NCI-H524 treated with DMSO at 0.1 percent for 48 hours (cell line): ENCODE measurements at regions not wholly inside any gene's neighbourhood (a gene's known extent, or its start where the extent isn't known, plus 50 kb on each side); places are given as distances from the start of the nearest gene placed in this dataset.
A peak's percentile ranks its signal among the peaks of the same experiment; 100 is the strongest.
"Not testable (repeated sequence)": the region's sequence is repeated elsewhere in the genome, so short reads cannot be mapped to it uniquely, and the experiment has no call there.

ENCODE experiments used
- DNase-seq: peaks from one replicate; lab custom pipeline; 2025; lab: John Stamatoyannopoulos, UW

DNA sequence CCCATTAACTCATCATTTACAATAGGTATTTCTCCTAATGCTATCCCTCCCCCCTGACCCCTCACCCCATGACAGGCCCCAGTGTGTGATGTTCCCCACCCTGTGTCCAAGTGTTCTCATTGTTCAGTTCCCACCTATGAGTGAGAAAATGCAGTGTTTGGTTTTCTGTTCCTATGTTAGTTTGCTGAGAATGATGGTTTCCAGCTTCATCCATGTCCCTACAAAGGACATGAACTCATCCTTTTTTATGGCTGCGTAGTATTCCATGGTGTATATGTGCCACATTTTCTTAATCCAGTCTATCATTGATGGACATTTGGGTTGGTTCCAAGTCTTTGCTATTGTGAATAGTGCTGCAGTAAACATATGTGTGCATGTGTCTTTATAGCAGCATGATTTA, 378.3 kb downstream of the HLX start:
- not testable (repeated sequence) for DNase-seq

- not testable (repeated sequence) for DNase-seq
Measured at GRCh38 chr1:221262677-221263076, 383.4 kb downstream of the HLX start.

DNA sequence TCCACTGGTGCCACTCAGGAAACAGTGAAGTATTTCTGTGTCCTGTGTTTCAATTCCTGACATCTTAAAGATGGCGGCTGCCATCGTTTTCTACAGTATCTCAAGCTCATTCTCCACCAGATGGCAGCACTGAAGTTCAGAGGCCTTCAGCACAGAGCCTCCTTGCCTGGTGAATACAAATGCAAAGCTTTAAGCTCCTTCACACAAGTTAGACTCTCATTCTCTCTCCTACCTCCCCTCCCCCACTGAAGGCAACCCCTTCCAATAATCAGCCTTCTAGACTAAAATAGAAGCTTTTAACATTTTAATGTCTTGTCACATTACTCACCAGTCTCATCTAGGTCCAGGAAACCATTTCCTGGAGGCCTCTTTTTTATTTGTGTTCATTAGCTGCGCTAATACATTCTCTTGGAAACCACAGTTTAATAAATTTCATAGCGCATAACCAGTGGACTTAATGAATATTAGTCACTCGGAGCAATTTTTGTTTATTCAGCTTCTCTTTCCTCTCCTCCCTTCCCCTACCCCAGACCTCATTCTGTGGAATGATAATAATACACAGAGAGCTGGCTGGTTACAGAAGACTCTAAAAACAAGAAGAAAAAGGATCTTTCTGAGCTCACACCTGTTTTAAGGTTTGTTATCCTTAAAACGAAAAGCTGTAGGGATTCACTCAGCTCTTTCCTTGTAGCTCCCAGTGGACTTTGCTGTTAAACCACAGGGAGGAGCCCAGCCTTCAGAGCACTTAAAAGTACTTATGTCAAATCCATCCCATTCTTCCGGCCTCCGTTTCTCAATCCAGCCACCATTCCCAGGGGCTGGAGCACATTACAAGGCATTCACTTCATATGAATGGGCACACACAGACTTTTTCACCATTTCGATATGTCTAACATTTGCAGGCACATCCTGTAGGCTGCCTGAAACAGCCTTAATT, 384.9 kb downstream of the HLX start:
- no peak for DNase-seq

DNA sequence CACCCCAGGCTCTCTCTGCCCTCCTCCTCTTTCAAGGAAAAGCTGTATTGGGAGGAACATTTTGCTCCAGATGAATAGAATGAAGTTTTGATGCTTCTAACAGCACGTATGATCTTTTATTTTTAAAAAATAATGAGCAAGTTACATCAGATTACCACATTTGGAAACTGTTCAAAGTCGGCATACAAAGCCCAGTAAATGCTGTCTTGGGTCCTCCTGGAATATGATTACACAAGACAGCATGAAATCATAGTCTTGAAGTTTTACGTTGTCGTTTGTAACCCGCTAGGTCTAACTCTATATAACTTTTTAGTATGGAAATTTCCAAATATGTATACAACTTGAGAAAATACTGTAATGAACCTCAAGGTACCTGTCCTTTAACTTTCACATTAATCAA, 385.6 kb downstream of the HLX start:
- no peak for DNase-seq

- DNase-seq: no peak
Measured at GRCh38 chr1:221268295-221268694, 389.1 kb downstream of the HLX start.

DNA sequence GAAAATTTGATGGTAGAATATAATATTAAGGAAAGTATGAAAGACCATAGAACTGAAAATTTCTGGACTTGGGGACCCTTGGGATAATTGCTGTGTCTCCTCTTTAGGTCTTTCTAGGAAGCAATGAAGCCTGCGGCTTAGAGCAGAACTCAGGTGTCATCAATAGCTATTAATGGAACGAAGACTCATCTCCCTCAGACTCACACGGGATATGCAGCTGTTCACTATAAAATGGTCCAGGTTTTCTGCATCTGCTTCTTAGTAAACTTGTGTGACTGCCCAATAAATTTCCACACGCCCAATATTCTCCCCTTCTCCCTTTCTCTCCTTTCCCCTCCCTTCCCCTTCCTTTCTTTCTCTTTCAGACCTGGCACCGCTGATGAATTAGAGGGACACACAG, 392.5 kb downstream of the HLX start:
- DNase-seq: no peak

- no peak for DNase-seq
Measured at GRCh38 chr1:221272940-221273339, 393.7 kb downstream of the HLX start.

DNA sequence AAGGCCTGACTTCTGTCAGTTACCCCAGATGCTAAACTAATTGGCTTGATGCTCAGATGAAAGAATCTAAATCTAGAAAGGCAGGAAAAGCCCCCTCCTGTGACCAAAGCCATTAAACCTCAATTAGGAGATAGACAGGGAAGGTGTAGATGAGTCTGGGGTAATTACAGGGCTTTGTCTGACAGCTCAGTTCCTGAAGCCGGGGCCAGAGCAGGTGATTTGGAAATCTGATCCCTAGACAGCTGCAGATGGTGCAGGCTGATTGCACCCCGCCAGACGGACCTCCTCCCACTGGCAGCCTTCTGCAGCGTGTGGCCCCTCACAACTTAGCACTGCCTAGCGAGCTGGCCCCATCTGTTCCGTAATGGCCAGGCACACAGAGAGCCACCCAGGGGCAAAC, 395.1 kb downstream of the HLX start:
- peak; percentile 98 for DNase-seq

DNA sequence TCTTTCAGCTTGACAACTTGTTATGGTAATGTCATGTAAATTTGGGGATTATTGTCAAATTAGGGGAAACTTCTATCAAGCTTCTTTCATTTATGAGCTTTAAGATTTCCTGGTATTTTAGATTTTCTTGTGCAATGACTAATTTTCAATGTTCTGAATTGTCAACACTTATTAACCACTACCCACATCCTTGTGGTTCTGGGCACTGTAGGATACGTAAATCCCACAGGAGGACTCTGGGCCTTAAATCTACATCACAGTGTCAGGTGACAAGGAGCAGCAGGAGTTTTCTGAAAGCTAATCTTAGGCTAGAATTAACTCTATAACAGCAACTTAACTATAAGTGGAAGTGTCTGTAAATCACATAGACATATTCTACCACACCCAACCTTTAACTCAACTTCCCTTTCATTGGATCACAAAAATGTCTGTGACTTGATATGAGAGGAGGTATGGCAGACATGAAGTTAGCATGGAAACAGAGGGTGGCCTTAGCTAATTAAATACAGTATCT, 397.7 kb downstream of the HLX start:
- no peak for DNase-seq

DNA sequence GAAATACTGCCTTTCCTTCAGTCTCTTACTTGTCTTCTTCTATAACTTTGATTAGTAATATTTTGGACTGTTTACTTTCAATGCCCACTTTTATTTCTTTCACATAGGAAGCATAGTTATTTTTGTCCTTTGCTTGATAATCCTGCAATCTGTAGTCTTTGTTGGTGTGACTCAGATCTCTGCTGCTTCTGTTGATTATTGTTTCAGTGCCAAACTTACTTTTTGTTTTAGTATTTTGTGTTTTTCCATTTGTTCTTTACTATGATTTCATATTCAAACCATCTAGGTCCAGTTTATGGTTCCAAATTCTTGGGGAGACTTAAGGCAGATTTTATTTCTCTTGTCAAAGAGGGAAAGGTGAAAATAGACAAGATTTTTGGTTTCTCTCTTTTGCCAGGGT, 399.9 kb downstream of the HLX start:
- no peak for DNase-seq

DNA sequence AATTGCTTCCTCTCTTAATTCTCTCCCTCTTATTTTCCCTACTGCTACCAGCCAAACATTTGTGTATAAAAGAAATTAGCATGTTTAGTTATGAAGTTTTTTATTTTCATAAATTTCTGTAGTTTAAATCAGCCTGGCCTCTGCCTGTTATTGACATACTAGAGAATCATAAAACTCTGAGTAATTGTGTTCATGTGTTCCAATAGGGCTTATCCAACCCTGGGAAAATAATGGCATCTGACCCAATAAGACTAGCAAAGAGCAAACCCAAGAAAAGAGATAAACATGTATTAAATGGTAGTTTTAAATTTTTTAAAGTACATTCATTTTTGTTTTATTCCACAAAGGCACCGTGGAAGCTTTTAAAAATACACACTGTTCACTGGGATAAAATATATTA, 404.3 kb downstream of the HLX start:
- DNase-seq: no peak

- no peak for DNase-seq
Measured at GRCh38 chr1:221284028-221284427, 404.8 kb downstream of the HLX start.

DNA sequence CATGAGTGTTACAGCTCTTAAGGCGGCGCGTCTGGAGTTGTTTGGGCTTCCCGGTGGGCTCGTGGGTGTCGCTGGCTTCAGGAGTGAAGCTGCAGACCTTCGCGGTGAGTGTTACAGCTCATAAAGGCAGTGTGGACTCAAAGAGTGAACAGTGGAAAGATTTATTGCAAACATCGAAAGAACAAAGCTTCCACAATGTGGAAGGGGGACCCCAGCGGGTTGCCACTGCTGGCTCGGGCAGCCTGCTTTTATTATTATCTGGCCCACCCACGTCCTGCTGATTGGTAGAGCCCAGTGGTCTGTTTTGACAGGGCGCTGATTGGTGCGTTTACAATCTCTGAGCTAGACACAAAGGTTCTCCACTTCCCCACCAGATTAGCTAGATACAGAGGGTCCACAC, 405.7 kb downstream of the HLX start:
- not testable (repeated sequence) for DNase-seq

GRCh38 chr1:221285458-221286210, 406.4 kb downstream of the HLX start:
- not testable (repeated sequence) for DNase-seq

GRCh38 chr1:221286399-221286798, 407.2 kb downstream of the HLX start:
- DNase-seq: no peak

- DNase-seq: no peak
Measured at GRCh38 chr1:221289103-221289502, 409.9 kb downstream of the HLX start.

DNA sequence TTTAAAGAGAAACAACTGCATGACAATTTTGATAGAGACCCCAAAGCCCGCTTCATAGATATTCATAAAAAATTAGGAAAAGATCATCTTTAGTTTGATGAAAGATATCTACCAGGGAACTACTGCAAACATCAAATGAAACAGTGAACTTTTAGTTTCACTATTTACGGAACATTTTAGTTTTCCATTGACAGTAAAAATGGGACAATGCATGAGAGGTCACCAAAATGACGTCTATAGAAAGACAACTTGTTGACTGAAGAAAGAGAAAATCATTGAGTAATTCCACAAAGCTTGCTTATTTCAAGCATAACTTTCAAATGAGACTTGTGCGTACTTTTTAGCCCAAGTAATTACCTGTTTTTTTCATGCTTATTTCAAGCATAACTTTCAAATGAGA, 411.4 kb downstream of the HLX start:
- no peak for DNase-seq

- no peak for DNase-seq
Measured at GRCh38 chr1:221291113-221291512, 411.9 kb downstream of the HLX start.

DNA sequence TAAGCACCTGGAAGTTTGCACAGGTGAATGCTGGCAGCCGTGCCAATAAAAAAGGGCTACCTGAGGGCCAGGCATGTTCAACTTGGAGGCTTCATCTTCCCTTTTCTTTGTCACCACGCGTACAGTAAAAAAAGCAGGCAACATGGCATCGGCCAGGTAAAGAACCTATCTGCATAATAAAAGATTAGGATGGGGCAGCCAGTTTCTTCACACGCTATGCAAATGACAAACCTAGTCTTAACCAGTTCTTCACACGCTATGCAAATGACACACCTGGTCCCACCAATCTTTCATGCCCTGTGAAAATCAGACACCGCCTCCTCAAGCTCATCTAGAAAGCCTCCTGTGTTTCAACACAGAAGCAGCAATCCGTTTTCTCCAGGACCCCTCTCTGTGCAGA, 413.4 kb downstream of the HLX start:
- no peak for DNase-seq

GRCh38 chr1:221294242-221294641, 415.0 kb downstream of the HLX start:
- no peak for DNase-seq

DNA sequence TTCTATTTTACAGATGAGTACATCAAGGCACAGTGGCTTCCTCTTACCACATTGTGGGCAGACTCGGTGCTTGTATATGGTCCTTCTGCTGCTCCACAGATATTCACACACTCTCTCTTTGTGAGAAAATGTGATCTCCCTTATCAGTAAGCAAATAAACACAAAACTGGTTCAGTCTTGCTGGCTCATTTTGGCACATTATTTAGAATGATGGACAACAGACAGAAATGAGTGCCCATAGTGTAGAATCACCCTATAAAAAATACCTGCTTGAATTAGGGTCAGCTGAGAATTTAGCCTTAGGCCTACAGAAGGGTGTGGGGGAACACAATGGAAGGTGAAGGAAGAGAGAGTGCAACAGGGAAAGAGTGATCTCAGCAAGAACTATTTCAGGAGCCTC, 423.1 kb downstream of the HLX start:
- no peak for DNase-seq

DNA sequence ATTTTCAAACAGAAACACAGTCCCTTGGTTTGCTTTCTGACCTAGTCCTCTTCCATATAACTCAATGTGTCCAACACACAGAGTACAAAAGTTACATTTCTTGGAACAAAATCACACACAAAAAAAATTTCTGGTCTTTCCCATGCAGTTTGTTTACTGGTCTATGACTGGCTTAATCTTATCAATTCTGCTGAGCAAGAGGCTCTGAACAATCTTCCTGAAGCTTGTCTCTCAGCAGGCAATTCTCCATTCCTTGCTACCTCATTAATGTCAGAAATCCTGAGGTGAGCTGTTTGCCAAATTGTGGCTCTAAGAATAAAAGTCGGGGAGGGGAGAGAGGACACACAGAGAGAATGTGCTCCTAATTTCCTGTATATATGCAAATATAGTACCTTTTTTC, 423.6 kb downstream of the HLX start:
- no peak for DNase-seq

DNA sequence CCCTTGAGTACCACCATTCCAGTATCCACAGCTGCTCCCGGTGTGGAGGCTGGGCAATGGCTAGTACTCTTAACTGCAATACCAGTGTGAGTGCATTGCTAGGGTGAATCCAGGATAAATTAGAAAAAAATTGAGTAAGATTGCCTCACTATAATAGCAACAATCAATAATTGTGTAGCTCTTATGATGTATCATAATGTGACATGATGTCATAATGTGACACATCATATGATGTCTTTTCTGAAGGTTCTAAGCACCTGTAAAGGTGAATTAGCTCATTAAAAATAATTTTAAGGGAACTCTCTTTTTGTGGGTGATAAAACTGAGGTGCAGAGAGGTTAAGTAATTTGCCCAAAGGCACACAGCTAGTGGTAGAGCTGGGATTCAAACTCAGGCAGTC, 424.4 kb downstream of the HLX start:
- no peak for DNase-seq
